IMR-90 (cell line): ENCODE measurements at regions not wholly inside any gene's neighbourhood (a gene's known extent, or its start where the extent isn't known, plus 50 kb on each side); places are given as distances from the start of the nearest gene placed in this dataset.

ENCODE experiments used
- ATAC-seq: fragments of 200-7000 bp; cut with Tn5 transposase; 2 replicates; pipeline ENCODE4 v1.9.1; 2020; ENCODE audit warnings: low read depth, mild to moderate bottlenecking, moderate library complexity
- BruUV-seq: library from RNA; stranded (reverse); fragments of 400-500 nt; replicated peaks from 2 replicates; lab custom pipeline; 2021; lab: Mats Ljungman, UMichigan
- CTCF ChIA-PET: fragments of 300-600 bp; formaldehyde crosslinking; extraction: SDS; loops from one replicate; lab custom pipeline; 2021; ENCODE audit warnings: antibody characterized with exemption; lab: Yijun Ruan, JAX
- POLR2A ChIA-PET: fragments of 300-600 bp; sonication (Branson Sonifier 250); formaldehyde crosslinking; loops from one replicate; lab custom pipeline; 2022; ENCODE audit warnings: antibody characterized with exemption; ENCODE audit not compliant: unreplicated experiment; lab: Charles Lee
- DNase-seq: peaks from one replicate; pipeline ENCODE4 v3.0.0; 2013
- H2AFZ ChIP-seq: replicated peaks from 2 replicates; pipeline ENCODE3; 2013; ENCODE audit warnings: low read length, mild to moderate bottlenecking; ENCODE audit not compliant: poor library complexity
- H2AK5ac ChIP-seq: 2 replicates; pipeline ENCODE4 v1.6.1; 2013; ENCODE audit warnings: low read depth, low read length, inconsistent platforms
- H2AK9ac ChIP-seq: replicated peaks from 2 replicates; pipeline ENCODE3; 2013; ENCODE audit warnings: mild to moderate bottlenecking, low read depth, low read length, moderate library complexity; ENCODE audit not compliant: poor library complexity
- H2BK120ac ChIP-seq: 2 replicates; pipeline ENCODE4 v1.6.1; 2013; ENCODE audit warnings: low read depth, low read length, inconsistent platforms
- H2BK15ac ChIP-seq: 3 replicates; pipeline ENCODE4 v1.6.1; 2013; ENCODE audit warnings: low read depth, low read length, inconsistent platforms
- H2BK20ac ChIP-seq: 2 replicates; pipeline ENCODE4 v1.6.1; 2013; ENCODE audit warnings: low read depth, mild to moderate bottlenecking, inconsistent platforms, low read length, moderate library complexity
- H2BK5ac ChIP-seq: 2 replicates; pipeline ENCODE4 v1.6.1; 2013; ENCODE audit warnings: mild to moderate bottlenecking, low read depth, low read length, inconsistent platforms; ENCODE audit not compliant: poor library complexity, severe bottlenecking
- H3K14ac ChIP-seq: replicated peaks from 2 replicates; pipeline ENCODE4 v1.6.1; 2013; ENCODE audit warnings: low read depth, low read length, inconsistent platforms
- H3K18ac ChIP-seq: 2 replicates; pipeline ENCODE4 v1.6.1; 2013; ENCODE audit warnings: low read depth, low read length, control low read depth
- H3K23ac ChIP-seq: 2 replicates; pipeline ENCODE4 v1.6.1; 2013; ENCODE audit warnings: low read depth, low read length, inconsistent platforms
- H3K27ac ChIP-seq: 2 replicates; pipeline ENCODE4 v1.5.1; 2013; ENCODE audit warnings: mild to moderate bottlenecking, control low read depth, low read length; ENCODE audit not compliant: insufficient read depth
- H3K27me3 ChIP-seq: 2 replicates; pipeline ENCODE4 v1.6.1; 2013; ENCODE audit warnings: low read length; ENCODE audit not compliant: control insufficient read depth, insufficient read depth
- H3K36me3 ChIP-seq: 2 replicates; pipeline ENCODE4 v1.6.1; 2013; ENCODE audit warnings: low read length, mixed read lengths; ENCODE audit not compliant: control insufficient read depth, insufficient read depth
- H3K4ac ChIP-seq: 2 replicates; pipeline ENCODE4 v1.6.1; 2013; ENCODE audit warnings: low read depth, low read length, inconsistent platforms
- H3K4me1 ChIP-seq: 2 replicates; pipeline ENCODE4 v1.6.1; 2013; ENCODE audit warnings: low read length, mixed read lengths; ENCODE audit not compliant: control insufficient read depth, insufficient read depth
- H3K4me2 ChIP-seq: 2 replicates; pipeline ENCODE4 v1.6.1; 2013; ENCODE audit warnings: low read depth, mild to moderate bottlenecking, control low read depth, low read length, moderate library complexity
- H3K4me3 ChIP-seq: 2 replicates; pipeline ENCODE4 v1.5.1; 2013; ENCODE audit warnings: low read depth, mild to moderate bottlenecking, control low read depth, low read length, moderate library complexity; ENCODE audit not compliant: insufficient read depth
- H3K56ac ChIP-seq: 2 replicates; pipeline ENCODE4 v1.6.1; 2013; ENCODE audit warnings: low read length, inconsistent platforms; ENCODE audit not compliant: insufficient read depth; ENCODE audit errors: extremely low read depth
- H3K79me1 ChIP-seq, 2 experiments: 2 replicates each; pipeline ENCODE4 v1.6.1; 2013; ENCODE audit warnings: low read length in 2 of 2, inconsistent platforms in 1 of 2, low read depth in 1 of 2
- H3K9ac ChIP-seq: 2 replicates; pipeline ENCODE4 v1.6.1; 2013; ENCODE audit warnings: low read depth, low read length, control low read depth
- H3K9me1 ChIP-seq: 2 replicates; pipeline ENCODE4 v1.6.1; 2013; ENCODE audit warnings: low read length, inconsistent platforms; ENCODE audit not compliant: insufficient read depth
- H3K9me3 ChIP-seq: 2 replicates; pipeline ENCODE4 v1.6.1; 2013; ENCODE audit warnings: low read length; ENCODE audit not compliant: control insufficient read depth, insufficient read depth
- H4K20me1 ChIP-seq: 2 replicates; pipeline ENCODE4 v1.6.1; 2013; ENCODE audit warnings: low read length, inconsistent platforms; ENCODE audit not compliant: insufficient read depth
- H4K5ac ChIP-seq: 2 replicates; pipeline ENCODE4 v1.6.1; 2013; ENCODE audit warnings: mild to moderate bottlenecking, low read depth, low read length, control low read depth
- H4K8ac ChIP-seq, 2 experiments: 2 replicates each; pipeline ENCODE4 v1.6.1; 2013; ENCODE audit warnings: low read depth in 2 of 2, low read length in 2 of 2, control low read depth in 1 of 2, inconsistent platforms in 1 of 2
- H4K91ac ChIP-seq: 2 replicates; pipeline ENCODE4 v1.6.1; 2013; ENCODE audit warnings: low read depth, low read length, inconsistent platforms; ENCODE audit not compliant: insufficient read depth
- RCOR1 ChIP-seq: IDR thresholded peaks from 2 replicates; pipeline ENCODE4 v1.6.1; 2012; ENCODE audit warnings: mild to moderate bottlenecking, low read length, improper control_type of control experiment; ENCODE audit not compliant: insufficient replicate concordance
- WGBS, 2 experiments: methylation state at CpG; one replicate each; pipeline versions ENCODE4 v1.1.5 to v1.1.7; 2013; ENCODE audit warnings: missing lambda C conversion rate in 2 of 2; ENCODE audit not compliant: insufficient read length in 1 of 2; ENCODE audit errors: extremely low coverage in 2 of 2; 5-methylcytosine and 5-hydroxymethylcytosine counted together
- dilution Hi-C: fragments of 300-500 bp; cut with HindIII; formaldehyde crosslinking; loops from one replicate; pipeline ENCODE4 v1.14.3; 2018; ENCODE audit warnings: low sequenced_read_pairs; ENCODE audit not compliant: unreplicated experiment
- in situ Hi-C: fragments of 300-500 bp; cut with MboI; formaldehyde crosslinking; loops from 3 replicates; pipeline ENCODE4 v1.14.3; 2019; ENCODE audit warnings: low sequenced_read_pairs, inconsistent platforms, mixed read lengths
- intact Hi-C: fragments of 100-400 bp; cut with micrococcal nuclease; formaldehyde crosslinking; loops from 2 replicates; pipeline ENCODE4 v1.10.0; 2022

DNA sequence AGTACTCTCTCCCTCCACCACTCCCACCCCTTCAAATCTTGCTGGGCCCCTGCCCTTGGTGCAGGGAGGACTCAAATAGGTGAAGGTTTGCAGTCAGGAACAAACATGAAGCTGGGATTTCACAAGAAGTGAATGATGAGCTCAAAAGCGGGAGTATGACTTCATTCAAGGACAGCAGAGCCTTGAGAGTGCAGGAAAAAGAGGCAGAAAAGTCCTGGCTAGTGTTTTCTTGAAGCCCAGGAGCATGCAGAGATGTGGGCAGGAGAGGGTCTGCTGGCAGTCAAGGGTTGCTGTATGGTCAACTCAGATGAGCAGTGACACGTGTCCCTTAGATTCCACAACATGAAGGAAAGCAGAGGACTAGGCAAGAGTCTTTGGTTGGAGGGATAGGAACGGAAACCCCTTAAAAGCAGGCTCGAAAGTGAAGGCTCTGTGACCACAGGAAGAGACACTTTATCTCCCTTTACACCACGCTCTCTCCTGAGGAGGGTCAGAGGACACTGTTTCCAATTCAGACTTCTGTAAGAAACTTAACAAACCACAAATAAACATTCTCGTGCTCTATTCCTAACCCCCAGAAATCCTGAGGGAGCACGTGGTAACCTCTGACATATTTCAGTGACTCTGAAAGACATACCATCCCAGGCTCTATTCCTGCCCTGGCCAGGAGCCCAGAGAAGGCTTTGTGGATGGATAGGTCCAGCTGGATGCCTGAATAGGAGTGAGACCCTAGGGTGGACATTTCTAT is 168.0 kb upstream of the NDN start:
- H3K14ac ChIP-seq, result no peak overlapping the region
- DNase-seq (no peak), ATAC-seq (no peak)
- no peak overlapping the region for H2AFZ ChIP-seq
- no peak overlapping the region for H3K4ac ChIP-seq
- H3K9me1 ChIP-seq, result no peaks in the 10 kb centered on the region
- no peak overlapping the region for H4K8ac ChIP-seq
- no peak for TF ChIP-seq RCOR1
- H2BK5ac ChIP-seq, result no peak overlapping the region
- H3K27me3 ChIP-seq, result no peaks in the 10 kb centered on the region
- H2BK15ac ChIP-seq, result no peak overlapping the region
- H3K36me3 ChIP-seq, result no peaks in the 10 kb centered on the region
- CTCF ChIA-PET, result no interaction called here
- no peaks in the 10 kb centered on the region for H3K4me1 ChIP-seq
- no peak overlapping the region for H3K9ac ChIP-seq
- peaks cover 4% of the 10 kb centered on the region for H3K9me3 ChIP-seq
- WGBS, 2 experiments, result 19% methylated on average over 2 of the region's 7 CpGs; no CpG with 5 or more reads in 1 of the 2 experiments
- POLR2A ChIA-PET, result no interaction called here
- intact Hi-C loops, result no loop called here
- no peak overlapping the region for H3K27ac ChIP-seq
- H4K20me1 ChIP-seq, result no peaks in the 10 kb centered on the region
- no peaks in the 10 kb centered on the region for H3K79me1 ChIP-seq
- H2AK9ac ChIP-seq, result no peak overlapping the region
- H2AK5ac ChIP-seq, result no peak overlapping the region
- no peak overlapping the region for H4K5ac ChIP-seq
- no peak overlapping the region for H4K91ac ChIP-seq
- no peak overlapping the region for H3K56ac ChIP-seq
- H3K23ac ChIP-seq, result no peak overlapping the region
- H3K4me3 ChIP-seq, result no peak overlapping the region
- H2BK120ac ChIP-seq, result no peak overlapping the region
- in situ Hi-C loops, result loop anchor here (10.0 kb wide), 1 partner anchor 210 kb away; the partner anchor contains the start of gene MAGEL2
- BruUV-seq, result no TSS peak
- dilution Hi-C loops, result no loop called here
- no peak overlapping the region for H3K18ac ChIP-seq
- H2BK20ac ChIP-seq, result no peak overlapping the region
- no peak overlapping the region for H3K4me2 ChIP-seq
